SKM-1 (cell line): ENCODE measurements at regions not wholly inside any gene's neighbourhood (a gene's known extent, or its start where the extent isn't known, plus 50 kb on each side); places are given as distances from the start of the nearest gene placed in this dataset.

Experiments
- DNase-seq: peaks from one replicate; lab custom pipeline; 2025; ENCODE audit not compliant: unreplicated experiment; lab: John Stamatoyannopoulos, UW

GRCh38 chr2:128368437-128369107 is 49.9 kb upstream of the HS6ST1 start:
- DNase-seq: no peak

- no peak for DNase-seq
These were observed 50.5 kb upstream of the HS6ST1 start for GRCh38 chr2:128369108-128369555.

- no peak for DNase-seq
These were observed 51.2 kb upstream of the HS6ST1 start for GRCh38 chr2:128369602-128370467.

GRCh38 chr2:128370468-128371247 is 52.0 kb upstream of the HS6ST1 start:
- no peak for DNase-seq

- DNase-seq: no peak
These were observed 52.6 kb upstream of the HS6ST1 start for GRCh38 chr2:128371248-128371630.

GRCh38 chr2:128371648-128372345 is 53.1 kb upstream of the HS6ST1 start:
- DNase-seq: no peak

- DNase-seq: no peak
These were observed 54.1 kb upstream of the HS6ST1 start for GRCh38 chr2:128372621-128373341.

- no peak for DNase-seq
These were observed 54.9 kb upstream of the HS6ST1 start for GRCh38 chr2:128373451-128374000.

GRCh38 chr2:128374001-128374710 is 55.5 kb upstream of the HS6ST1 start:
- no peak for DNase-seq

GRCh38 chr2:128374711-128375413 is 56.2 kb upstream of the HS6ST1 start:
- DNase-seq: no peak

- no peak for DNase-seq
These were observed 56.8 kb upstream of the HS6ST1 start for GRCh38 chr2:128375454-128375853.

- DNase-seq: no peak
These were observed 57.8 kb upstream of the HS6ST1 start for GRCh38 chr2:128376241-128377041.

- DNase-seq: no peak
These were observed 58.6 kb upstream of the HS6ST1 start for GRCh38 chr2:128377071-128377910.

- DNase-seq: no peak
These were observed 59.8 kb upstream of the HS6ST1 start for GRCh38 chr2:128378231-128379020.

GRCh38 chr2:128379021-128380015 is 60.6 kb upstream of the HS6ST1 start:
- DNase-seq: no peak
